NCI-H748 (cell line): ENCODE measurements at regions not wholly inside any gene's neighbourhood (a gene's known extent, or its start where the extent isn't known, plus 50 kb on each side); places are given as distances from the start of the nearest gene placed in this dataset.

Experiments used
- DNase-seq: peaks from one replicate; lab custom pipeline; 2025; ENCODE audit not compliant: unreplicated experiment; lab: John Stamatoyannopoulos, UW

- no peak for DNase-seq
These were observed 203.6 kb upstream of the AGTR2 start for GRCh38 chrX:115966920-115967319.

GRCh38 chrX:115968436-115969252, 201.9 kb upstream of the AGTR2 start:
- peak; percentile 85 for DNase-seq

- no peak for DNase-seq
These were observed 199.8 kb upstream of the AGTR2 start for GRCh38 chrX:115970718-115971117.

- no peak for DNase-seq
These were observed 197.8 kb upstream of the AGTR2 start for GRCh38 chrX:115972717-115973116.

- DNase-seq = no peak
These were observed 192.5 kb upstream of the AGTR2 start for GRCh38 chrX:115978068-115978467.

- peak; percentile 28 for DNase-seq
These were observed 187.4 kb upstream of the AGTR2 start for GRCh38 chrX:115983148-115983547.

GRCh38 chrX:115987464-115987863, 183.1 kb upstream of the AGTR2 start:
- peak; percentile 1 for DNase-seq

GRCh38 chrX:115988825-115989224, 181.7 kb upstream of the AGTR2 start:
- peak; percentile 56 for DNase-seq

GRCh38 chrX:115989686-115990085, 180.9 kb upstream of the AGTR2 start:
- no peak for DNase-seq

GRCh38 chrX:116009346-116009745, 161.2 kb upstream of the AGTR2 start:
- DNase-seq = no peak

- DNase-seq = no peak
These were observed 160.5 kb upstream of the AGTR2 start for GRCh38 chrX:116009861-116010710.

- no peak for DNase-seq
These were observed 159.6 kb upstream of the AGTR2 start for GRCh38 chrX:116010939-116011338.

GRCh38 chrX:116031331-116031730, 139.2 kb upstream of the AGTR2 start:
- DNase-seq = no peak
